Mesothelial cell of epicardium (in vitro differentiated cells): ENCODE measurements at regions not wholly inside any gene's neighbourhood (a gene's known extent, or its start where the extent isn't known, plus 50 kb on each side); places are given as distances from the start of the nearest gene placed in this dataset.

Source experiments
- DNase-seq, 2 experiments: peaks; one replicate each; pipeline ENCODE4 v3.0.0; 2021; ENCODE audit warnings: low spot score in 2 of 2; ENCODE audit not compliant: unreplicated experiment in 2 of 2
- H3K27ac Mint-ChIP-seq: 2 replicates; pipeline ENCODE4 v1.8.0; 2021; ENCODE audit warnings: mixed read lengths
- H3K27me3 Mint-ChIP-seq: 2 replicates; pipeline ENCODE4 v1.8.0; 2021; ENCODE audit warnings: low read depth, mixed read lengths
- H3K36me3 Mint-ChIP-seq: 2 replicates; pipeline ENCODE4 v1.8.0; 2021; ENCODE audit warnings: mixed read lengths
- H3K4me1 Mint-ChIP-seq: 2 replicates; pipeline ENCODE4 v1.8.0; 2021; ENCODE audit warnings: mixed read lengths
- H3K4me3 Mint-ChIP-seq: 2 replicates; pipeline ENCODE4 v1.8.0; 2021; ENCODE audit warnings: mild to moderate bottlenecking, moderate library complexity, mixed read lengths
- H3K9me3 Mint-ChIP-seq: 2 replicates; pipeline ENCODE4 v1.8.0; 2021; ENCODE audit warnings: mixed read lengths
- TF ChIP-seq, protein P1 (sequence below): fragments of 200-600 bp; sonication (generic); IDR thresholded peaks from one replicate; pipeline ENCODE4 v1.5.0; 2021; ENCODE audit warnings: antibody characterized with exemption; ENCODE audit not compliant: unreplicated experiment

DNA sequence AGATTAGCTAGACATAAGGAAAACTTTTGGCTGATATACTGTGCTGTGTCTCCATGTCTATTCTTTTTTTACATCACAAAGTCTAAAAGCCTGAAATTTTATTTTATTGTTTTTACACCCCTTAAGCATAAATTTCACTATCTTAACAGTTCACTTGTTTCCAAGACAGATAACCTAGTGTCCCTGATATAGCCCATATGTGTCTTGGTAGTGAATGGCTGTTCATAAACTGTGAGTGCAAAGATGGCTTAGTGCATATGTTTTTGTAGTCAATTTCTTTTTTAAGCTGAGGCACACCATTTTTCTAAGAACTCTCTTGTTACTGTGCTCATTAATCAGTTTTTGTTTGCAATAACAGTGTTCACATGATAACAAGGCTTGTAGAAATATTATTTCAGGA is 381.1 kb downstream of the OXSM start:
- TF ChIP-seq, protein P1, sequence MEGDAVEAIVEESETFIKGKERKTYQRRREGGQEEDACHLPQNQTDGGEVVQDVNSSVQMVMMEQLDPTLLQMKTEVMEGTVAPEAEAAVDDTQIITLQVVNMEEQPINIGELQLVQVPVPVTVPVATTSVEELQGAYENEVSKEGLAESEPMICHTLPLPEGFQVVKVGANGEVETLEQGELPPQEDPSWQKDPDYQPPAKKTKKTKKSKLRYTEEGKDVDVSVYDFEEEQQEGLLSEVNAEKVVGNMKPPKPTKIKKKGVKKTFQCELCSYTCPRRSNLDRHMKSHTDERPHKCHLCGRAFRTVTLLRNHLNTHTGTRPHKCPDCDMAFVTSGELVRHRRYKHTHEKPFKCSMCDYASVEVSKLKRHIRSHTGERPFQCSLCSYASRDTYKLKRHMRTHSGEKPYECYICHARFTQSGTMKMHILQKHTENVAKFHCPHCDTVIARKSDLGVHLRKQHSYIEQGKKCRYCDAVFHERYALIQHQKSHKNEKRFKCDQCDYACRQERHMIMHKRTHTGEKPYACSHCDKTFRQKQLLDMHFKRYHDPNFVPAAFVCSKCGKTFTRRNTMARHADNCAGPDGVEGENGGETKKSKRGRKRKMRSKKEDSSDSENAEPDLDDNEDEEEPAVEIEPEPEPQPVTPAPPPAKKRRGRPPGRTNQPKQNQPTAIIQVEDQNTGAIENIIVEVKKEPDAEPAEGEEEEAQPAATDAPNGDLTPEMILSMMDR = no peak
- no peak overlapping the region for H3K4me3 Mint-ChIP-seq
- H3K36me3 Mint-ChIP-seq = no peaks in the 10 kb centered on the region
- H3K4me1 Mint-ChIP-seq = peaks cover 5% of the 10 kb centered on the region
- H3K27me3 Mint-ChIP-seq = no peaks in the 10 kb centered on the region
- no peak for DNase-seq
- no peak overlapping the region for H3K27ac Mint-ChIP-seq
- peaks cover 42% of the 10 kb centered on the region for H3K9me3 Mint-ChIP-seq

DNA sequence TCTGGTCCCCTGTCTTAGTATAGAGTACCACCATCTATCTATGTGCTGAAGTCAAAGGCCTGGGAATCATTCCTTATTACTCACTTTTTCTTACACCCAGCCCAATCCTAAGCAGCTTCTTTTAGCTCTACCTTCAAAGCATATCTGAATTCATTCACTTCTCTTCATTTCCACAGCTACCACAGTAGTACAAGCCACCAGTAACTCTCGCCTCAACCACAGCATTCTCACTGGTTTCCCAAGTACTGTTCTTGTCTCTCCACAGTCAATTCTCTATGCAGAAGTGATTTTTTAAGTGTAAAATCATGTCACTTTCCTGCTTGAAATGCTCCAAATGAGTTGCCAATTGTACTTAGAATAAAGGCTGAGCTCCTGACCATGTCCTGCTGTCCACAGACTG is 401.7 kb downstream of the OXSM start:
- no peak overlapping the region for H3K27ac Mint-ChIP-seq
- peaks cover 11% of the 10 kb centered on the region for H3K4me1 Mint-ChIP-seq
- no peak for DNase-seq
- H3K27me3 Mint-ChIP-seq = no peaks in the 10 kb centered on the region
- TF ChIP-seq, protein P1 = no peak
- H3K4me3 Mint-ChIP-seq = no peak overlapping the region
- no peaks in the 10 kb centered on the region for H3K36me3 Mint-ChIP-seq
- H3K9me3 Mint-ChIP-seq = peaks cover 20% of the 10 kb centered on the region

DNA sequence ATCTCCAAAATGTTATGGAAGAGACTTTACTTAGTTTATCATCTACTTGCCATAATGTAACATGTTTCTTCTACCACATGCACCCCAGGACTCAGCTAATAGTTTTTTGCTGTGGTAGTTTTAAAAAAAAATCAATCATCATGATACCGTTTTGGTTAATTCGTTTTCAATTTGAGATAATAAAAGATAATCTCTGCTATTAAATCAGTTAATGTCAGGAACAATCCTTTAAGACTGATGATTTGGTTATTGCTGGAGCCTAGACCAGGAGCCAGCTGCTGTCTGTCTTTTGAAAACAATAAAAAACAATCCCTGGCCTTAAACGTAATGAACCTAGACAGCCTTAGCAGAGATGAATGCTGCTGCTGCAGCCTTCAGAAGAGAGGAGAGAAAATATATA is 403.7 kb downstream of the OXSM start:
- TF ChIP-seq, protein P1 = no peak
- no peak for DNase-seq
- no peaks in the 10 kb centered on the region for H3K27me3 Mint-ChIP-seq
- H3K9me3 Mint-ChIP-seq = peaks cover 20% of the 10 kb centered on the region
- no peak overlapping the region for H3K27ac Mint-ChIP-seq
- peaks cover 11% of the 10 kb centered on the region for H3K4me1 Mint-ChIP-seq
- H3K4me3 Mint-ChIP-seq = no peak overlapping the region
- H3K36me3 Mint-ChIP-seq = no peaks in the 10 kb centered on the region

DNA sequence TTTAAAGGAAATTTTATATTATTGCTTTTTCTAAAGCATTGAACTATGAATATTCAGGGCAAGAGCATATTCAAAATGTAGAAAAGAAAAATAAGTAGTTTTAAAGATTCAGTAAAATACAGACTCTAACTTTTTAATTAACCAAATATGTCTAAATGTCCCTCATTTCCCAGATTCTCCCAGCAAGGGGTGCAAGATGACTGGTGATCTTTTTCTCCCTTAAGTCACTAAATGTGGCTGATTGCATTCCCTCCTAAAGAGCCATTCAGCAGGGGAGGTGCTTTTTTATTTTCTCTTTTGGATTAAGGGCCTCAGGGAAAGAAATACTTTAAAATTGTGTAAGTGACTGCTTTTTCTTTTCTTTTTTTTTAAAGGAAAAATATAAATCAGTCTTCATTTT is 406.9 kb downstream of the OXSM start:
- no peak overlapping the region for H3K4me3 Mint-ChIP-seq
- no peaks in the 10 kb centered on the region for H3K27me3 Mint-ChIP-seq
- peaks cover 3% of the 10 kb centered on the region for H3K9me3 Mint-ChIP-seq
- no peaks in the 10 kb centered on the region for H3K36me3 Mint-ChIP-seq
- peaks cover 12% of the 10 kb centered on the region for H3K4me1 Mint-ChIP-seq
- no peak overlapping the region for H3K27ac Mint-ChIP-seq
- TF ChIP-seq, protein P1 = no peak
- DNase-seq = no peak

DNA sequence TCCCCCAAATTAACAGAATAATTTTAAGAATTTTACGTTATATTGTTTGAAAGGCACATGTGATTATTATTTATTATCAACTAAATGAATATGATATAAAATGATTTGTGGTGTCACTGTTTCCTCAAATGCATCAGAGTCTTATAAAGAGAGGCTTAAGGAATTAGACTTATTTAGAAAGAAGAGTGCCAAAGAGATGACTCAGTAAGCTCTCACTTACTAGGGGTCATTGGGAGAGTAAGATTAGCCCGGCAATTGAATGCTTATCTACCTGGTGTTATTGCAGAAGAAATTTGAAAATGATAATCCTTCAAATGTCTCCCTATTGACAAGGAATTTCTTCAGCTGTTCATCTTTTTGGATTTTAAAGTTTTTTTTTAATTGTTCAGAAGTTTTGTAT is 408.7 kb downstream of the OXSM start:
- Mint-ChIP-seq H3K9me3 (no peaks in the 10 kb centered on the region), H3K27me3 (no peaks in the 10 kb centered on the region), H3K4me1 (peaks cover 9% of the 10 kb centered on the region), H3K27ac (no peak overlapping the region), H3K4me3 (no peak overlapping the region), H3K36me3 (no peaks in the 10 kb centered on the region)
- no peak for DNase-seq
- TF ChIP-seq, protein P1 = no peak

DNA sequence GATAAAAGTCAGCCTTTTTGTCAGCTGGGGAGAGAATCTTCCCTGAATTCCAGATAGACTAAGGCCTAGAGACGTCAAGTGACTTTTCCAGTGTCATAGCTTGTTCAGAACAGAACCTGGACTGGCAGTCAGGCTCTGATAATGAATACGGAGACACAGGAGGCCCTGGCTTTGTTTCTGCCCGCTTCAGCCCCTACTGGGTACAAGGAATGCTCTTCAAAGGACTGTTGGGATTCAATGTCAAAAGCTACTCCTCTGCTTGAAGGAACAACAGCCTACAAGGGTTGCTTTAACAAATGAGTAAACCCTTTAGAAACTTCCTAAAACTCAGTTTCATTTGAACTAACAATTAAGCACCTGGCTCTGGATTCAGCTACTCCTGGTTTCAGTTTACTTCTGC is 412.3 kb downstream of the OXSM start:
- Mint-ChIP-seq H3K4me1 (peaks cover 1% of the 10 kb centered on the region), H3K9me3 (no peaks in the 10 kb centered on the region), H3K36me3 (no peaks in the 10 kb centered on the region), H3K27me3 (no peaks in the 10 kb centered on the region), H3K27ac (no peak overlapping the region), H3K4me3 (no peak overlapping the region)
- TF ChIP-seq, protein P1 = no peak
- DNase-seq = no peak
